GM20000 (cell line): ENCODE measurements at regions not wholly inside any gene's neighbourhood (a gene's known extent, or its start where the extent isn't known, plus 50 kb on each side); places are given as distances from the start of the nearest gene placed in this dataset.

Experiments
- DNase-seq: peaks from one replicate; pipeline ENCODE4 v3.0.0; 2012; ENCODE audit warnings: low spot score
- CTCF ChIP-seq: IDR thresholded peaks from 2 replicates; pipeline ENCODE4 v1.5.1; 2012; ENCODE audit warnings: mild to moderate bottlenecking, control low read depth; ENCODE audit errors: extremely low read depth, missing control alignments

GRCh38 chr12:78611504-78611903, 253.1 kb upstream of the SYT1 start:
- TF ChIP-seq CTCF = no peak

GRCh38 chr12:78612190-78612589, 252.4 kb upstream of the SYT1 start:
- DNase-seq = no peak
- TF ChIP-seq CTCF = no peak

More at GRCh38 chr12:78611504-78611903, 253.1 kb upstream of the SYT1 start:
- DNase-seq = no peak

GRCh38 chr12:78617683-78618082, 246.9 kb upstream of the SYT1 start:
- TF ChIP-seq CTCF = no peak
- DNase-seq = no peak

- no peak for DNase-seq
- TF ChIP-seq CTCF = no peak
Observed at GRCh38 chr12:78622529-78623195, 241.9 kb upstream of the SYT1 start.

GRCh38 chr12:78628491-78629100, 236.0 kb upstream of the SYT1 start:
- DNase-seq = no peak
- no peak for TF ChIP-seq CTCF

GRCh38 chr12:78636231-78636855, 228.2 kb upstream of the SYT1 start:
- no peak for DNase-seq
- no peak for TF ChIP-seq CTCF

GRCh38 chr12:78641837-78642423, 222.6 kb upstream of the SYT1 start:
- TF ChIP-seq CTCF = no peak
- no peak for DNase-seq
